Hepatocyte (in vitro differentiated cells): ENCODE measurements at regions not wholly inside any gene's neighbourhood (a gene's known extent, or its start where the extent isn't known, plus 50 kb on each side); places are given as distances from the start of the nearest gene placed in this dataset.

Experiments
- DNase-seq: peaks from one replicate; pipeline ENCODE4 v3.0.0-alpha.2; 2016; ENCODE audit warnings: low spot score
- H2AFZ ChIP-seq: fragments of 200-600 bp; sonication (generic); 2 replicates; pipeline ENCODE4 v1.6.0; 2016; ENCODE audit warnings: antibody characterized with exemption, mild to moderate bottlenecking
- H3K27ac ChIP-seq: fragments of 200-600 bp; sonication (generic); 2 replicates; pipeline ENCODE4 v1.5.1; 2016; ENCODE audit warnings: mild to moderate bottlenecking
- H3K27me3 ChIP-seq: fragments of 200-600 bp; sonication (generic); 2 replicates; pipeline ENCODE4 v1.6.1; 2016
- H3K36me3 ChIP-seq: fragments of 200-600 bp; sonication (generic); replicated peaks from 2 replicates; pipeline ENCODE4 v1.5.1; 2016; ENCODE audit warnings: low read depth; ENCODE audit not compliant: insufficient read depth
- H3K4me1 ChIP-seq: fragments of 200-600 bp; sonication (generic); 2 replicates; pipeline ENCODE4 v1.5.1; 2016; ENCODE audit warnings: mild to moderate bottlenecking, moderate library complexity; ENCODE audit not compliant: insufficient read depth
- H3K4me2 ChIP-seq: fragments of 200-600 bp; sonication (generic); 2 replicates; pipeline ENCODE4 v1.6.0; 2016
- H3K4me3 ChIP-seq: fragments of 200-600 bp; sonication (generic); 2 replicates; pipeline ENCODE4 v1.5.1; 2016; ENCODE audit warnings: mild to moderate bottlenecking
- H3K79me2 ChIP-seq: fragments of 200-600 bp; sonication (generic); 2 replicates; pipeline ENCODE4 v1.6.0; 2017; ENCODE audit warnings: mild to moderate bottlenecking
- H3K9me2 ChIP-seq: fragments of 200-600 bp; sonication (generic); replicated peaks from 2 replicates; pipeline ENCODE4 v1.6.0; 2017; ENCODE audit warnings: mild to moderate bottlenecking; ENCODE audit not compliant: insufficient read depth
- H3K9me3 ChIP-seq: fragments of 200-600 bp; sonication (generic); 2 replicates; pipeline ENCODE4 v1.5.1; 2016; ENCODE audit warnings: low read depth, mild to moderate bottlenecking
- H4K20me1 ChIP-seq: fragments of 200-600 bp; sonication (generic); 2 replicates; pipeline ENCODE4 v1.6.0; 2016; ENCODE audit warnings: mild to moderate bottlenecking; ENCODE audit not compliant: insufficient read depth, poor library complexity, severe bottlenecking
- CTCF ChIP-seq: fragments of 200-600 bp; sonication (generic); IDR thresholded peaks from 2 replicates; pipeline ENCODE4 v1.5.1; 2016; ENCODE audit warnings: antibody characterized with exemption, mild to moderate bottlenecking; ENCODE audit not compliant: poor library complexity
- EZH2 ChIP-seq: fragments of 200-600 bp; sonication (generic); IDR thresholded peaks from 2 replicates; pipeline ENCODE4 v1.6.1; 2016; ENCODE audit warnings: antibody characterized with exemption, mild to moderate bottlenecking, borderline replicate concordance
- EZH2phosphoT487 ChIP-seq: fragments of 200-600 bp; sonication (generic); IDR thresholded peaks from one replicate; pipeline ENCODE4 v1.6.1; 2018; ENCODE audit warnings: antibody characterized with exemption, mild to moderate bottlenecking, low read depth, moderate library complexity; ENCODE audit not compliant: unreplicated experiment, severe bottlenecking
- WGBS: methylation state at CpG from one replicate; pipeline ENCODE4 v1.1.6; 2016; ENCODE audit warnings: low lambda C conversion rate; ENCODE audit errors: missing lambda C conversion rate; 5-methylcytosine and 5-hydroxymethylcytosine counted together

- 82% methylated on average over 3 of the region's 3 CpGs for WGBS
- no peaks in the 10 kb centered on the region for H3K9me2 ChIP-seq
- no peaks in the 10 kb centered on the region for H3K36me3 ChIP-seq
- DNase-seq: no peak
- H3K4me1 ChIP-seq: no peaks in the 10 kb centered on the region
- no peaks in the 10 kb centered on the region for H4K20me1 ChIP-seq
- H3K4me3 ChIP-seq: no peak overlapping the region
- H3K27me3 ChIP-seq: no peaks in the 10 kb centered on the region
- H3K79me2 ChIP-seq: no peaks in the 10 kb centered on the region
- no peak for TF ChIP-seq EZH2phosphoT487
- TF ChIP-seq EZH2: no peak
- TF ChIP-seq CTCF: no peak
- H3K9me3 ChIP-seq: no peaks in the 10 kb centered on the region
- H3K27ac ChIP-seq: no peak overlapping the region
- H3K4me2 ChIP-seq: no peak overlapping the region
- H2AFZ ChIP-seq: no peak overlapping the region
Measured at GRCh38 chr12:90237841-90238240, 529.2 kb upstream of the ATP2B1 start.

- no peaks in the 10 kb centered on the region for H3K79me2 ChIP-seq
- no peaks in the 10 kb centered on the region for H3K9me2 ChIP-seq
- H3K4me3 ChIP-seq: no peak overlapping the region
- H3K27ac ChIP-seq: no peak overlapping the region
- DNase-seq: no peak
- no peak overlapping the region for H2AFZ ChIP-seq
- no peaks in the 10 kb centered on the region for H3K27me3 ChIP-seq
- no peaks in the 10 kb centered on the region for H3K4me1 ChIP-seq
- H3K9me3 ChIP-seq: no peaks in the 10 kb centered on the region
- no peak for TF ChIP-seq EZH2
- no peak for TF ChIP-seq EZH2phosphoT487
- TF ChIP-seq CTCF: no peak
- no peaks in the 10 kb centered on the region for H4K20me1 ChIP-seq
- no peaks in the 10 kb centered on the region for H3K36me3 ChIP-seq
- WGBS: 84% methylated on average over 1 of the region's 1 CpG
- H3K4me2 ChIP-seq: no peak overlapping the region
Measured at GRCh38 chr12:90235642-90236041, 527.0 kb upstream of the ATP2B1 start.

GRCh38 chr12:90234472-90234871 lies 525.8 kb upstream of the ATP2B1 start:
- no peak overlapping the region for H3K27ac ChIP-seq
- no peaks in the 10 kb centered on the region for H3K4me1 ChIP-seq
- DNase-seq: no peak
- H3K4me2 ChIP-seq: no peak overlapping the region
- H2AFZ ChIP-seq: no peak overlapping the region
- no peak overlapping the region for H3K4me3 ChIP-seq
- WGBS: 95% methylated on average over 2 of the region's 2 CpGs
- H3K27me3 ChIP-seq: no peaks in the 10 kb centered on the region
- H3K9me2 ChIP-seq: no peaks in the 10 kb centered on the region
- no peaks in the 10 kb centered on the region for H3K9me3 ChIP-seq
- TF ChIP-seq EZH2 (no peak), EZH2phosphoT487 (no peak), CTCF (no peak)
- no peaks in the 10 kb centered on the region for H4K20me1 ChIP-seq
- no peaks in the 10 kb centered on the region for H3K79me2 ChIP-seq
- no peaks in the 10 kb centered on the region for H3K36me3 ChIP-seq
